ENCODE measurements at regions not wholly inside any gene's neighbourhood (a gene's known extent, or its start where the extent isn't known, plus 50 kb on each side); places are given as distances from the start of the nearest gene placed in this dataset.

- intact Hi-C loops (cut with DNase I; ENCODE audit: low total_unique reads), result no loop called here
- H3K9me3 ChIP-seq, result peaks cover 0 to 7% (median 0%) of the 10 kb centered on the region in 8 donors
- H3K4me1 ChIP-seq, result no peaks in the 10 kb centered on the region
- WGBS, 5 donors, result 32 to 56% (median 50%) methylated on average over 2 of the region's 2 CpGs
- no peaks in the 10 kb centered on the region for H3K27me3 ChIP-seq (replicated peaks in 1 of 7)
- no peak overlapping the region for H3K27ac ChIP-seq
- TF ChIP-seq CTCF (IDR thresholded peaks at IDR 0.05 in 8 of 11, conservative IDR thresholded peaks at IDR 0.05 in 3 of 11), result no peak
- TF ChIP-seq POLR2AphosphoS5 (IDR thresholded peaks at IDR 0.05), result no peak
- no peak for TF ChIP-seq POLR2A (IDR thresholded peaks at IDR 0.05)
- H3K36me3 ChIP-seq, result no peaks in the 10 kb centered on the region
- no peak overlapping the region for H3K4me3 ChIP-seq
- no peak for DNase-seq
Measured at GRCh38 chr4:146998157-146998556, 52.5 kb upstream of the TTC29 start.

GRCh38 chr4:147003956-147004809, 58.5 kb upstream of the TTC29 start:
- no peak for TF ChIP-seq CTCF (IDR thresholded peaks at IDR 0.05 in 8 of 11, conservative IDR thresholded peaks at IDR 0.05 in 3 of 11)
- TF ChIP-seq POLR2AphosphoS5 (IDR thresholded peaks at IDR 0.05), result no peak
- no peak for TF ChIP-seq POLR2A (IDR thresholded peaks at IDR 0.05)
- intact Hi-C loops (cut with DNase I; ENCODE audit: low total_unique reads), result no loop called here
- Histone ChIP-seq H3K9me3 (no peaks in the 10 kb centered on the region), H3K4me1 (no peaks in the 10 kb centered on the region), H3K4me3 (no peak overlapping the region), H3K36me3 (no peaks in the 10 kb centered on the region), H3K27ac (no peak overlapping the region), H3K27me3 (replicated peaks in 1 of 7) (no peaks in the 10 kb centered on the region)
- WGBS, 5 donors, result 74 to 84% (median 81%) methylated on average over 9 of the region's 9 CpGs
- no peak for DNase-seq

GRCh38 chr4:147006229-147006628, 60.6 kb upstream of the TTC29 start:
- TF ChIP-seq POLR2A (IDR thresholded peaks at IDR 0.05) (no peak), POLR2AphosphoS5 (IDR thresholded peaks at IDR 0.05) (no peak)
- Histone ChIP-seq H3K27me3 (replicated peaks in 1 of 7) (no peaks in the 10 kb centered on the region), H3K27ac (no peak overlapping the region), H3K9me3 (no peaks in the 10 kb centered on the region), H3K4me3 (no peak overlapping the region), H3K36me3 (no peaks in the 10 kb centered on the region), H3K4me1 (no peaks in the 10 kb centered on the region)
- intact Hi-C loops (cut with DNase I; ENCODE audit: low total_unique reads), result no loop called here
- DNase-seq, result no peak
- WGBS, 5 donors, result 85 to 95% (median 90%) methylated on average over 2 of the region's 2 CpGs

GRCh38 chr4:147009875-147010274, 64.2 kb upstream of the TTC29 start:
- WGBS, 5 donors, result 79 to 88% (median 82%) methylated on average over 4 of the region's 4 CpGs
- intact Hi-C loops (cut with DNase I; ENCODE audit: low total_unique reads), result no loop called here
- TF ChIP-seq POLR2AphosphoS5 (IDR thresholded peaks at IDR 0.05) (no peak), POLR2A (IDR thresholded peaks at IDR 0.05) (no peak), CTCF (IDR thresholded peaks at IDR 0.05 in 8 of 11, conservative IDR thresholded peaks at IDR 0.05 in 3 of 11) (no peak)

More at GRCh38 chr4:147009875-147010274, 64.2 kb upstream of the TTC29 start:
- Histone ChIP-seq H3K4me1 (no peaks in the 10 kb centered on the region), H3K36me3 (no peaks in the 10 kb centered on the region), H3K27ac (no peak overlapping the region), H3K27me3 (replicated peaks in 1 of 7) (no peaks in the 10 kb centered on the region), H3K9me3 (no peaks in the 10 kb centered on the region), H3K4me3 (no peak overlapping the region)
- no peak for DNase-seq
